Liver (tissue), 8 donors: ENCODE measurements at regions not wholly inside any gene's neighbourhood (a gene's known extent, or its start where the extent isn't known, plus 50 kb on each side); places are given as distances from the start of the nearest gene placed in this dataset.

ENCODE experiments used
- DNase-seq: peaks from one replicate; pipeline ENCODE4 v3.0.0-alpha.2; 2017; ENCODE audit warnings: low spot score
- H3K27ac ChIP-seq, 2 donors: one replicate each; pipeline ENCODE4 v1.7.0; 2013; ENCODE audit warnings: inconsistent platforms in 2 of 2, low read length in 2 of 2, control low read depth in 1 of 2, low read depth in 1 of 2, mild to moderate bottlenecking in 1 of 2
- H3K27me3 ChIP-seq, 4 donors: one replicate each; pipeline versions ENCODE4 v1.6.1 to v1.7.0; 2013; ENCODE audit warnings: low read length in 3 of 4, inconsistent platforms in 1 of 4, mild to moderate bottlenecking in 1 of 4, moderate library complexity in 1 of 4; ENCODE audit not compliant: control insufficient read depth in 4 of 4, insufficient read depth in 4 of 4
- H3K36me3 ChIP-seq, 4 donors: one replicate each; pipeline versions ENCODE4 v1.6.1 to v1.7.0; 2013; ENCODE audit warnings: low read length in 3 of 4, mild to moderate bottlenecking in 3 of 4, low read depth in 1 of 4, moderate library complexity in 1 of 4; ENCODE audit not compliant: control insufficient read depth in 4 of 4, insufficient read depth in 3 of 4
- H3K4me1 ChIP-seq, 4 donors: one replicate each; pipeline versions ENCODE4 v1.6.1 to v1.7.0; 2013; ENCODE audit warnings: low read length in 3 of 4, mild to moderate bottlenecking in 3 of 4, moderate library complexity in 1 of 4; ENCODE audit not compliant: control insufficient read depth in 4 of 4, insufficient read depth in 4 of 4
- H3K4me3 ChIP-seq, 3 donors: one replicate each; pipeline versions ENCODE4 v1.6.1 to v1.7.0; 2013; ENCODE audit warnings: low read length in 3 of 3, control low read depth in 1 of 3, low read depth in 1 of 3, mild to moderate bottlenecking in 1 of 3
- H3K9ac ChIP-seq, 2 donors: one replicate each; pipeline ENCODE4 v1.7.0; 2013; ENCODE audit warnings: low read length in 2 of 2, mild to moderate bottlenecking in 2 of 2, moderate library complexity in 2 of 2, control low read depth in 1 of 2, low read depth in 1 of 2
- H3K9me3 ChIP-seq, 4 donors: one replicate each; pipeline versions ENCODE4 v1.6.1 to v1.7.0; 2013; ENCODE audit warnings: low read length in 3 of 4; ENCODE audit not compliant: control insufficient read depth in 4 of 4
- ATF3 ChIP-seq: IDR thresholded peaks from 2 replicates; pipeline ENCODE4 v1.6.1; 2016; ENCODE audit warnings: antibody characterized with exemption
- CTCF ChIP-seq: fragments of 150-350 bp; IDR thresholded peaks from 2 replicates; pipeline ENCODE4 v1.5.1; 2017; ENCODE audit warnings: improper control_type of control experiment, low read depth, low read length; ENCODE audit not compliant: missing input control
- EGR1 ChIP-seq, 2 donors: IDR thresholded peaks; 2 replicates each; pipeline ENCODE4 v1.6.1; 2016 to 2018; ENCODE audit warnings: antibody characterized with exemption in 2 of 2, low read depth in 2 of 2
- FOXA1 ChIP-seq: IDR thresholded peaks from 2 replicates; pipeline ENCODE4 v1.6.1; 2016; ENCODE audit warnings: antibody characterized with exemption
- FOXA2 ChIP-seq: IDR thresholded peaks from 2 replicates; pipeline ENCODE4 v1.6.1; 2016; ENCODE audit warnings: antibody characterized with exemption
- GABPA ChIP-seq, 2 donors: IDR thresholded peaks in 1 of 2; conservative IDR thresholded peaks in 1 of 2; 2 replicates each; pipeline ENCODE4 v1.6.1; 2016; ENCODE audit warnings: antibody characterized with exemption in 2 of 2, mild to moderate bottlenecking in 1 of 2, moderate library complexity in 1 of 2
- HNF4A ChIP-seq, 2 donors: conservative IDR thresholded peaks; 2 replicates each; pipeline ENCODE4 v1.6.1; 2016; ENCODE audit warnings: antibody characterized with exemption in 2 of 2, mild to moderate bottlenecking in 2 of 2
- HNF4G ChIP-seq: IDR thresholded peaks from 2 replicates; pipeline ENCODE4 v1.6.1; 2016; ENCODE audit warnings: antibody characterized with exemption
- JUND ChIP-seq, 2 donors: IDR thresholded peaks; 2 replicates each; pipeline ENCODE4 v1.6.1; 2016; ENCODE audit warnings: antibody characterized with exemption in 2 of 2
- NR2F2 ChIP-seq: IDR thresholded peaks from 2 replicates; pipeline ENCODE4 v1.6.1; 2016; ENCODE audit warnings: antibody characterized with exemption
- RAD21 ChIP-seq, 2 donors: IDR thresholded peaks; 2 replicates each; pipeline ENCODE4 v1.6.1; 2016; ENCODE audit warnings: antibody characterized with exemption in 2 of 2, mild to moderate bottlenecking in 2 of 2
- REST ChIP-seq: IDR thresholded peaks from 2 replicates; pipeline ENCODE4 v1.6.1; 2016; ENCODE audit warnings: antibody characterized with exemption, mild to moderate bottlenecking
- RXRA ChIP-seq, 2 donors: IDR thresholded peaks; 2 replicates each; pipeline ENCODE4 v1.6.1; 2017 to 2018; ENCODE audit warnings: antibody characterized with exemption in 2 of 2, mild to moderate bottlenecking in 1 of 2
- SP1 ChIP-seq: IDR thresholded peaks from 2 replicates; pipeline ENCODE4 v1.6.1; 2018; ENCODE audit warnings: antibody characterized with exemption, mild to moderate bottlenecking
- TAF1 ChIP-seq: conservative IDR thresholded peaks from 2 replicates; pipeline ENCODE4 v1.6.1; 2016; ENCODE audit warnings: antibody characterized with exemption, mild to moderate bottlenecking
- YY1 ChIP-seq: IDR thresholded peaks from 2 replicates; pipeline ENCODE4 v1.6.1; 2016; ENCODE audit warnings: antibody characterized with exemption, mild to moderate bottlenecking
- ZBTB33 ChIP-seq: IDR thresholded peaks from 2 replicates; pipeline ENCODE4 v1.6.1; 2016; ENCODE audit warnings: antibody characterized with exemption
- WGBS: extraction: QIAGEN DNeasy Blood & Tissue Kit; methylation state at CpG from one replicate; pipeline ENCODE4 v1.1.7; 2013; 5-methylcytosine and 5-hydroxymethylcytosine counted together
- TF ChIP-seq, protein P1 (sequence below): IDR thresholded peaks from 2 replicates; pipeline ENCODE4 v1.6.1; 2016; ENCODE audit warnings: antibody characterized with exemption
- donor health status: healthy.
- donor health status: healthy.
- donor health status: healthy.
- donor health status: healthy.
- donor health status: healthy.

DNA sequence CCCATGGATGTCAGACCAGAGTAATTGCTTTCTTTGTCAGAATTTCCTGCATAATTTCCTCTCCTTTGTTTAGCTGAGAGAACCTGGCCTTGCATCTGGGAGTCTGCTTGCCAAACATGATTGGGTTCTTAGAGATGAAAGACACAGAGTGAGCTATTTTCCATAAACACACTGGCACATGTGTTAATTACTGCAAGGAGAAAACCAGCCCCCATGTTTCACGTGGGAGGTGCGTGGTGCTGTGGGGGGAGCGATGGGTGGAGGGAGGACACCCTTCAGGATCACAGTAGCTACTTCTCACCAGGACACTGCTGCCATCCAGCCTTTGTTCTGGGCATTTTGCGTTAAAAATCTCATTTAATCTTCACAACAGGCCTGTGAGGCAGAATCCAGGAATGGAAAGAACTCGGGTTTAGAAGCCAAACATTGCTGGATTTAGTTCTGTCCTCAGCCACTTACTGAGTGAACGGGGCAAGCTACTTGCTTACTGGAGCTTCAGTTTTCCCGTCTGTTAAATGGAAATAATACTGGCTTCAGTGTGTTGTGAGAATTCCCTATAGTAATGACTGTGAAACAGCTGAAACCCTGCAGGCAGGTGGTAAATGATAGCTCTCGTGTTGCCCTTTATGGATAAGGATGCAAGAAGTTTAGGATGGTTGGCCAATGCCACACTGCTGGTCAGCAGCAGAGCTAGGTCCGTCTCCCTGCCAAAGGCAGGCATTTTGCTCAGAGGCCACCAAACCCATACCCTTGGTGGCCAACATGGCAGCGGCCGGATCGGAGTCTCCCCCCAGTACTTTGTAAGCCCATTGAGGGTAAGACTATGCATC lies 100.1 kb upstream of the ASAP2 start:
- H3K9ac ChIP-seq: no peak overlapping the region
- H3K9me3 ChIP-seq: no peaks in the 10 kb centered on the region
- H3K27ac ChIP-seq: no peak overlapping the region
- TF ChIP-seq FOXA1: no peak
- TF ChIP-seq HNF4G: no peak
- TF ChIP-seq EGR1 (IDR thresholded peaks at IDR 0.05; ENCODE audit: low read depth in 2 of 2): no peak
- TF ChIP-seq, protein P1, sequence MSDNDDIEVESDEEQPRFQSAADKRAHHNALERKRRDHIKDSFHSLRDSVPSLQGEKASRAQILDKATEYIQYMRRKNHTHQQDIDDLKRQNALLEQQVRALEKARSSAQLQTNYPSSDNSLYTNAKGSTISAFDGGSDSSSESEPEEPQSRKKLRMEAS: no peak
- TF ChIP-seq ZBTB33: no peak
- TF ChIP-seq TAF1: no peak
- no peak for TF ChIP-seq HNF4A (conservative IDR thresholded peaks at IDR 0.05)
- TF ChIP-seq NR2F2: no peak
- no peak for TF ChIP-seq FOXA2
- TF ChIP-seq RXRA (IDR thresholded peaks at IDR 0.05): no peak
- no peak for TF ChIP-seq SP1
- no peak for TF ChIP-seq REST
- TF ChIP-seq RAD21 (IDR thresholded peaks at IDR 0.05): no peak
- no peak for TF ChIP-seq GABPA (IDR thresholded peaks at IDR 0.05 in 1 of 2, conservative IDR thresholded peaks at IDR 0.05 in 1 of 2)
- no peak for TF ChIP-seq YY1
- TF ChIP-seq JUND (IDR thresholded peaks at IDR 0.05): no peak
- TF ChIP-seq CTCF: no peak
- TF ChIP-seq ATF3: no peak
- no peaks in the 10 kb centered on the region for H3K36me3 ChIP-seq
- no peaks in the 10 kb centered on the region for H3K27me3 ChIP-seq
- no peaks in the 10 kb centered on the region for H3K4me1 ChIP-seq
- no peak overlapping the region for H3K4me3 ChIP-seq
- 83% methylated on average over 12 of the region's 12 CpGs for WGBS
- no peak for DNase-seq
